Skin of body (tissue), 1 donor: ENCODE measurements at regions not wholly inside any gene's neighbourhood (a gene's known extent, or its start where the extent isn't known, plus 50 kb on each side); places are given as distances from the start of the nearest gene placed in this dataset.
"Not testable (repeated sequence)": the region's sequence is repeated elsewhere in the genome, so short reads cannot be mapped to it uniquely, and the experiment has no call there.

Experiments used
- DNase-seq: peaks from one replicate; lab custom pipeline; 2025; lab: John Stamatoyannopoulos, UW

- DNase-seq, result no peak
Measured at GRCh38 chr13:85608255-85608829, 190.9 kb downstream of the SLITRK6 start.

- DNase-seq, result no peak
Measured at GRCh38 chr13:85603735-85604134, 195.5 kb downstream of the SLITRK6 start.

DNA sequence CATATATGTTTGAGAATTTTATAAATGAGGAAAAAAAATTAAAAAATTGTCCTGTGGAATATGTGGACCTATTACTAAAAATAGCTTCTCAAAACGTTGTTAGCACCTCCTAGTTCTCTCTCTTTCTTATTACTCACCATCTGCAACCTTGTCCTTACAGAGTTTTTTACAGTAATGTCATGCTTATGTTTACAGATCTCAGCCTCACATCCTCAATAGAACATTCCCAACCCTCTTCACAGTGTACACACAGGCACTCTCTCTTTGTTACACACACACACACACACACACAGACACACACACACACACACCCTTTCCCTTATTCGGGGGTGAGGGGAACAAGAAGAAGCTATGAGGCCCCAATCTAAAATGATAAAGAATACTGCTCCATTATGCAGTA is 197.7 kb downstream of the SLITRK6 start:
- no peak for DNase-seq

- DNase-seq, result no peak
Measured at GRCh38 chr13:85597790-85598500, 201.3 kb downstream of the SLITRK6 start.

- no peak for DNase-seq
Measured at GRCh38 chr13:85592211-85592610, 207.0 kb downstream of the SLITRK6 start.

- DNase-seq, result no peak
Measured at GRCh38 chr13:85590231-85590931, 208.8 kb downstream of the SLITRK6 start.

DNA sequence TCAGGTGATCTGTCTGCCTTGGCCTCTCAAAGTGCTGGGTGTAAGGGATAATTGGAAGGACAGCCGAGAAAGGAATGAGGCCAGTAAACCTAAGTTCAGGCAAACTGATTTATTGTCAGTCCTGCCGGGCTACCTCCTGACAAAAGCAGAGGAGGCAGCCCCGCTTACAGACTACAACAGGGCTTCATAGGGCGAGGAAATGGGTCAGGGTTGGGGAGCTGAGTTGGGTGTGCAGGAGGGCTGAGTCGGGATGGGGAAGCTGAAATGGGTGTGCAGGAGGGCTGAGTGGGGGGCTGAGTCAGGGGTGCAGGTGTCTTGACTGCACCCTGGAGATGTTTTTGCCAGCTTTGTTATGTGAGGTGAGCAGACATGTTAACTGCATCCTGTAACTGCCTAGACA is 210.2 kb downstream of the SLITRK6 start:
- DNase-seq, result no peak

GRCh38 chr13:85588359-85588758 is 210.9 kb downstream of the SLITRK6 start:
- no peak for DNase-seq

DNA sequence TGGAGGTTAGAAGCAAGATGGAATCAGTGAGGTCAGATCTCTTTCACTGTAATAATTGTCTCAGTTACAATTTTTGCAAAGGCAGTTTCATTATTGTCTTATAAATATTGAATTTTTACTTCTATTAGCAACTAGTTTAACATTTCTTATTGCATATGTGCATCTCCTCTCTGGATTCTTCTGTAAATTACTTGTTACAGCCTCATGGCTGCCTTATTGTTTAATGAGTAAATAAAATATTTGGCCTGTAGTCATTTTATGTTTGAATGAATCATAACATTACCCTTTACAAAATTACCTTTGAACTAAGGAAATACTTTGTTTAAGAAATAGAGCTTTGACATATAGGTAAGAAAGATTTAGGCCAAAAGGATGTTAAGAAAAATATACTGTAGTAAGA is 212.4 kb downstream of the SLITRK6 start:
- DNase-seq, result no peak

- DNase-seq, result no peak
Measured at GRCh38 chr13:85586422-85586831, 212.8 kb downstream of the SLITRK6 start.

DNA sequence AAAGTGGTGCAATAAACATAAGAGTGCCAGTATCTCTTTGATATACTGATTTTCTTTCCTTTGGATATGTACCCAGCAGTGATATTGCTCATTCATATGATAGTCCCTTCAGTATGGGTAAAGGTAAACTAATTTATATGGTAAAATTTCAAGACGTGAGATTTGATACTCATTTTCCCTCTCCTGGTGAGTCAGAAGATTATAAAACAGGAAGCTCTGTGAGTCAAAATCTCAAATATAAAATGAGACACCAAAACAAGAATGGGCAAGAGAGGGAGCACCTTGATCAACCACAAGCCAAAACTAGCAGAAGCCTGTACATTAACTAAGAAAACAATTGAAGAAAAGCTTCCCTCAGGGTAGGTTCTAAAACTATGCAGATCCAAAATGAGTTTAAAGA is 216.3 kb downstream of the SLITRK6 start:
- no peak for DNase-seq

DNA sequence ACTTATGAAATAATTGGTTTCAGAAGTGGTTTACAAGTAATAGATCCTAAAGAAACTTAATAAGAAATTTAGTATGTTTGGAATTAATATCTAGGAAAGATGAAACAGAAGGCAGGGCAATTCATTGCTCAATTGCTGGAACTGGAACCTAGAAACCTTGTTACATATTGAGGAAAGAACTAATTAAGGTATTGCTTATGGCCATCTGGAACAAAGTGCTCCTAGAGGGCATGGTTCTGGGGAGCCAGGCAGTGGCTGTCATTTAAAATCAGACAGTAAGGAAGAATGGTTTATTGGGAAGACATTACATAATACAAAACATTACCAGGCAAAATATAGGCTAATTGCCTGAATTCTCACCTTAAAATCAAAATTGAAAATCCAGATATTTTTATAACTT is 224.1 kb downstream of the SLITRK6 start:
- DNase-seq, result no peak

DNA sequence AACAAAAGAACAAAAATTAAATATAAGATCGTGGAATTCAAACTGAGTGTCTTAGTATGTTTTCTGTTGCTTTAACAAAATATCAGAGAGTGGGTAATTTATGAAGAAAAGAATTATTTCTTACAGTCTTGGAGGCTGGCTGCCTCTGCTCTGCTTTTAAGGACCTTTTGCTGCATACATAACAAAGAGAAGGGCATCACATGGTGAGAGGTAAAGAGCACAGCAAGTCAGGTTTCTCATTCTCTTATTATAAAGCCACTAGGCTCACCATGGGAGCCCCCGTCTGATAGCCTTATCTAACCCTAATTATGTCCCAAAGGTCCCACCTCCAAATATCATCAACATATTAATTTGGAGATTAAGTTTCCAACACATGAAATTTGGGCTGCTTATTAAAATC is 231.3 kb downstream of the SLITRK6 start:
- DNase-seq, result no peak

DNA sequence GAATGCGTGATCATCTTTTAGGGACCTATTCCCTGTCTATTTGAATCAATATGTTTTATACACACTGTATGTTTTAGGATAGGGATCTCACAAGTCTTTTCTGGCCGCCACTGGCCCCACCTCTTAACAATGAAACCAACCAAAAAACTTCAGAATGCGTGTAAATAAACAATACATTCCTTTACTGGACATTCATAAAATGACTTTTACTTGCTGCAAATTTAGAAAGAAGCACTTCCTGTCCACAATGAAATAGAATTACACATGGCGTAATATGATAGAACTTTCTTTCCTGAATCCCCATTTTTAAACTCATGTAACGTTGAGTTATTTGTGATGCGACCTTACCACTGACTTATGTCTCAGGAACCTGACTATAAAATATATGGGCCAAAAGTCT is 233.6 kb downstream of the SLITRK6 start:
- no peak for DNase-seq

- DNase-seq, result no peak
Measured at GRCh38 chr13:85564598-85564997, 234.6 kb downstream of the SLITRK6 start.

- DNase-seq, result no peak
Measured at GRCh38 chr13:85562282-85562681, 236.9 kb downstream of the SLITRK6 start.

- DNase-seq, result no peak
Measured at GRCh38 chr13:85557691-85558467, 241.3 kb downstream of the SLITRK6 start.

DNA sequence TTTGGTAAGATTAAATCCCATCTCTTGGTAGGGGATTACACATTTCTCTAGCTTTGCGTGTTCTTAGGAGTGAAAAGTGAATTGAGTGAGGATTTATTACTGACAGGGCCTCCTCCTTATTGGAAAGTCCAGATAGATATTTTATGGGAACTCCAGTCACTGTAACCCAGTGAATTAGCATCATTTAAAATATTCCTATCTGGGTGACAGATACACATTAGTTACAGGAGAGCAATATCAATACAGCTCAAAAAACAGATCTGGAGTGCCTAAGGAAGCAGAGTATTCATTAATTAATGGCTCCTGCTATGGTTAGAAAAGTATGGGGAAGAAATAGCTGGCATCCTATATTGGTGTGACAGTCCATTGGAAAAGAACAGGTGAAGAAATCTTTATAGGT is 248.2 kb downstream of the SLITRK6 start:
- DNase-seq, result no peak

DNA sequence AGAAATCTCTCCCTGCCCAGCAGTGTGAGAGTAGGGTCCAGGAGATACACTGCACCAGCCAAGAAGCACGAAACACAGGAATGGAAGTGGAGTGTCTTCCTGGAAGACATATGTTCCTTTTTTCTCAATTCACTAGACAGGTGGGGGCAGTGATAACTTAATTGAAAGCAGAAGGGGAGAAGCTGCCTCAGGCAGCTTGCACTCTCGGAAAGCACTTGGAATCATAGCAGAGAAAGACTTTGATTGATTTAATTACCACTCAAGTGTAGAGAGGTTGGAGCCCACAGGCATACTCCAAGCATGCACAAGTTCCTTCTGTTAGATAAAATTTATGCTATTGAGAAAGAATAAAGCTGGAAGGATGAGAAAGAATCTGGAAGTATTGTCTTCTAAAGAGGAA is 249.4 kb downstream of the SLITRK6 start:
- no peak for DNase-seq

- DNase-seq, result not testable (repeated sequence)
Measured at GRCh38 chr13:85548845-85549244, 250.4 kb downstream of the SLITRK6 start.

DNA sequence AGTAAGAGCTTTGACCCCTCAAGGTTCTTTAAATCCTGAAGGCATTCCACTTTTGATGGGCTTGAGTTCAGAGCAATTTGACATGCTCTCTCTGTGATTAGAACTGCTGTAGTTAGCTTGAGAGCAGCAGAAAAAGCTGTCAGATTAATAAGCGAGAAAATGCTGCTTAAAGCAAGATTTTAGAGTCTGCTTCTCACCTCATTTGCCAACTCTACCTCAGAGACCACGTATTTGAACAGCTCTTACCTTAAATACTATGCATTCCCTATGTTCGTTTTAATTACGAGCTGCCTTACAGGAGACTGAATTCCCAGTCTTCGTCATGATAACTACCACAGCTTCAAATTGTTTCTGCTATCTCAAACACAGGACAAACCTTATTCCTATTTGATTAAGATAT is 253.4 kb downstream of the SLITRK6 start:
- DNase-seq, result no peak

DNA sequence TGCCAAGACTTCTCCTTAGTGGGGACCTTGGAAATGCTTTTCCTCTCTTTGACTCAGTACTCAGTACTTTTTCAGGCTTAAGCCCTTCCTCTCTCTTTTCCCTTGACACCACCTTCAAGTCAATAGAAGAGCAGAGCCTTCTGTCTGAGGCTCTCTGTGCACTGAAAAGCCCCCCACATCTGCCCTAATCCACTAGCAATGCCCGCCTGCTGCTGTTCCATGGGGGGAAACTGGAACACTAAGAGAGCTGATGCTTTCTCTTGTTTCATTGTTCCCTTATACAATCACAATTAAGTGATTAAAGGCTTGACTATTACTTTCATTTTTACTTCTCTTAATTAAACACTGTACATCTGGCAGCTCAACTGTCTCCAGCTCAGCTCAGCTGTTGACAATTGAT is 254.5 kb downstream of the SLITRK6 start:
- no peak for DNase-seq
